Dermis microvascular lymphatic vessel endothelial cell (primary cell): ENCODE measurements at regions not wholly inside any gene's neighbourhood (a gene's known extent, or its start where the extent isn't known, plus 50 kb on each side); places are given as distances from the start of the nearest gene placed in this dataset.
"Not testable (repeated sequence)": the region's sequence is repeated elsewhere in the genome, so short reads cannot be mapped to it uniquely, and the experiment has no call there.

Source experiments
- DNase-seq, 2 donors: peaks; one replicate each; pipeline versions ENCODE4 v3.0.0 to v3.0.0-alpha.2; 2010; ENCODE audit warnings: low read depth in 2 of 2

GRCh38 chr12:13443028-13443427 lies 246.5 kb downstream of the EMP1 start:
- DNase-seq: no peak

GRCh38 chr12:13442457-13442856 lies 245.9 kb downstream of the EMP1 start:
- DNase-seq: no peak

GRCh38 chr12:13440844-13441243 lies 244.3 kb downstream of the EMP1 start:
- DNase-seq: no peak

- DNase-seq: no peak
Observed at GRCh38 chr12:13437541-13437940, 241.0 kb downstream of the EMP1 start.

GRCh38 chr12:13436696-13437391 lies 240.3 kb downstream of the EMP1 start:
- no peak for DNase-seq

- DNase-seq: no peak
Observed at GRCh38 chr12:13436182-13436581, 239.7 kb downstream of the EMP1 start.

- no peak for DNase-seq
Observed at GRCh38 chr12:13435235-13435933, 238.9 kb downstream of the EMP1 start.

- no peak for DNase-seq
Observed at GRCh38 chr12:13433768-13434167, 237.2 kb downstream of the EMP1 start.

GRCh38 chr12:13431041-13431440 lies 234.5 kb downstream of the EMP1 start:
- DNase-seq: no peak

GRCh38 chr12:13428538-13429265 lies 232.2 kb downstream of the EMP1 start:
- DNase-seq: no peak

GRCh38 chr12:13425766-13426165 lies 229.2 kb downstream of the EMP1 start:
- peak in 1 of 2 donors; percentile 5 for DNase-seq

GRCh38 chr12:13422291-13422690 lies 225.8 kb downstream of the EMP1 start:
- DNase-seq: no peak

GRCh38 chr12:13417516-13417915 lies 221.0 kb downstream of the EMP1 start:
- DNase-seq: no peak

- no peak for DNase-seq
Observed at GRCh38 chr12:13411287-13411686, 214.8 kb downstream of the EMP1 start.

- DNase-seq: no peak
Observed at GRCh38 chr12:13405961-13406703, 209.6 kb downstream of the EMP1 start.

GRCh38 chr12:13404631-13405473 lies 208.3 kb downstream of the EMP1 start:
- DNase-seq: no peak

GRCh38 chr12:13404111-13404628 lies 207.6 kb downstream of the EMP1 start:
- DNase-seq: no peak

GRCh38 chr12:13391375-13391774 lies 194.8 kb downstream of the EMP1 start:
- DNase-seq: not testable (repeated sequence)

- no peak for DNase-seq
Observed at GRCh38 chr12:13390918-13391317, 194.4 kb downstream of the EMP1 start.

- DNase-seq: peak in 1 of 2 donors; percentile 11
Observed at GRCh38 chr12:13390381-13390861, 193.9 kb downstream of the EMP1 start.
